ENCODE measurements at regions not wholly inside any gene's neighbourhood (a gene's known extent, or its start where the extent isn't known, plus 50 kb on each side); places are given as distances from the start of the nearest gene placed in this dataset.
A peak's percentile ranks its signal among the peaks of the same experiment; 100 is the strongest.
"Not testable (repeated sequence)": the region's sequence is repeated elsewhere in the genome, so short reads cannot be mapped to it uniquely, and the experiment has no call there.

DNA sequence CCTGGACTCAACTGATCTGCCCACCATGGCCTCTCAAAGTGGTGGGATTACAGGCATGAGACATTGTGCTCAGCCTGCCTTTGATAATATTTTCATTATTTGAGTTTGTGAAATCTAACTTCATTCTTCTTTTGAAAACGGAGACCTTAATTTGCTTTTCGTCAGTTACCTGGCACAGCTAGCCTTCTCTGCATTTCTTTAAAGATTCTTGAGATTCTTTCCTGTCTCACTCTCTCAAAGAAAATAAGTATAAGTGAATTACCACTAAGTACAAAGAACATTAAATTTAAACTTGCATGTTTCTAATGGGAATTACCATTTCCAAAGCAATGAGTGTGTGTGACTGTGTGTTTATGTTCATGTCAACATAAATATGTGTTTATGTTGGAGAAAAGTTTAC lies 187.9 kb downstream of the NFKBIZ start:
- Histone ChIP-seq H4K91ac (ENCODE audit: low read length) (no peak overlapping the region), H3K27me3 (ENCODE audit: control insufficient read depth in 1 of 2, insufficient read depth in 1 of 2, low read length in 2 of 2) (no peaks in the 10 kb centered on the region), H3K9me3 (ENCODE audit: control insufficient read depth, low read length) (no peaks in the 10 kb centered on the region), H2BK5ac (ENCODE audit: low read depth, low read length, poor library complexity, severe bottlenecking) (peak overlapping the region; percentile 8), H3K79me1 (replicated peaks; ENCODE audit: low read length, poor library complexity, severe bottlenecking) (no peaks in the 10 kb centered on the region), H3K18ac (ENCODE audit: low read depth in 1 of 2, low read length in 2 of 2) (peak overlapping the region in 1 of 2 experiments; percentile 33), H2AK5ac (ENCODE audit: low read length, severe bottlenecking) (no peak overlapping the region), H3K4me3 (ENCODE audit: insufficient read depth in 1 of 2, low read depth in 1 of 2, low read length in 2 of 2) (no peak overlapping the region), H3K9ac (ENCODE audit: low read length) (no peak overlapping the region), H3K4me1 (ENCODE audit: control insufficient read depth, insufficient read depth, low read depth, low read length) (no peaks in the 10 kb centered on the region), H3K27ac (ENCODE audit: low read length, poor library complexity, severe bottlenecking) (no peak overlapping the region), H4K8ac (ENCODE audit: low read length) (no peak overlapping the region), H3K4me2 (ENCODE audit: low read length, poor library complexity, severe bottlenecking) (no peak overlapping the region), H2BK15ac (ENCODE audit: low read depth, poor library complexity, severe bottlenecking) (no peak overlapping the region), H3K23ac (ENCODE audit: low read length in 2 of 2) (no peak overlapping the region), H2BK12ac (ENCODE audit: low read length in 2 of 2) (no peak overlapping the region), H2AFZ (ENCODE audit: low read depth, low read length) (no peak overlapping the region), H3K14ac (ENCODE audit: low read length in 2 of 2) (no peak overlapping the region), H3K4ac (ENCODE audit: low read depth in 1 of 2, low read length in 2 of 2) (no peak overlapping the region), H3K36me3 (ENCODE audit: control insufficient read depth in 1 of 2, insufficient read depth in 2 of 2, low read depth in 1 of 2, low read length in 2 of 2) (no peaks in the 10 kb centered on the region), H2BK120ac (ENCODE audit: low read depth, low read length) (peak overlapping the region; percentile 34)
- no CpG with 5 or more reads among the region's 2 CpGs for WGBS
- DNase-seq = peak; percentile 29

DNA sequence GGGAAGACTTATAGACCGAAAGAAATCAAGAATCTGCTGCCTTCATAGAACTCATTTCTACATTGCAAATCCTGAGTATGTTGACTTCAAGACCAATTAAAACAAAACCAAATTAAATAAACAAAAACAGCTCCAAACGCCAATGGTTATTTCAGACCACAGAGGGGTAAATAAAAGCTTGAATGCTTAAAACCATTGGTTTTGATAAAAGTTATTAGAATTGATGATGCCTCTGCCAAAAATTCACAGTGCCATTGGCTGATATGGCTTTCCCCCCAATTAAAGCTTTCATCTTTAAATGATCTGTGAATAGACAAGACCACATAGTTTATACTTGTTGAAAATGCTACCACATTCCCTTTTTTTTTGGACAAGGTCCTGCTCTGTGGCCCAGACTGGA lies 188.5 kb downstream of the NFKBIZ start:
- no peak overlapping the region for H2AFZ ChIP-seq (ENCODE audit: low read depth, low read length)
- H3K4me1 ChIP-seq (ENCODE audit: control insufficient read depth, insufficient read depth, low read depth, low read length) = no peaks in the 10 kb centered on the region
- H3K4me3 ChIP-seq (ENCODE audit: insufficient read depth in 1 of 2, low read depth in 1 of 2, low read length in 2 of 2) = no peak overlapping the region
- no peak overlapping the region for H2BK5ac ChIP-seq (ENCODE audit: low read depth, low read length, poor library complexity, severe bottlenecking)
- H2BK15ac ChIP-seq (ENCODE audit: low read depth, poor library complexity, severe bottlenecking) = no peak overlapping the region
- no peak overlapping the region for H3K18ac ChIP-seq (ENCODE audit: low read depth in 1 of 2, low read length in 2 of 2)
- H4K8ac ChIP-seq (ENCODE audit: low read length) = no peak overlapping the region
- WGBS = 63% methylated on average over 1 of the region's 2 CpGs
- no peak overlapping the region for H2AK5ac ChIP-seq (ENCODE audit: low read length, severe bottlenecking)
- H3K4ac ChIP-seq (ENCODE audit: low read depth in 1 of 2, low read length in 2 of 2) = no peak overlapping the region
- no peaks in the 10 kb centered on the region for H3K36me3 ChIP-seq (ENCODE audit: control insufficient read depth in 1 of 2, insufficient read depth in 2 of 2, low read depth in 1 of 2, low read length in 2 of 2)
- no peak overlapping the region for H3K27ac ChIP-seq (ENCODE audit: low read length, poor library complexity, severe bottlenecking)
- H3K27me3 ChIP-seq (ENCODE audit: control insufficient read depth in 1 of 2, insufficient read depth in 1 of 2, low read length in 2 of 2) = no peaks in the 10 kb centered on the region
- H2BK12ac ChIP-seq (ENCODE audit: low read length in 2 of 2) = no peak overlapping the region
- H3K9me3 ChIP-seq (ENCODE audit: control insufficient read depth, low read length) = no peaks in the 10 kb centered on the region
- H3K9ac ChIP-seq (ENCODE audit: low read length) = no peak overlapping the region
- no peak overlapping the region for H3K23ac ChIP-seq (ENCODE audit: low read length in 2 of 2)
- no peak for DNase-seq
- no peak overlapping the region for H3K14ac ChIP-seq (ENCODE audit: low read length in 2 of 2)
- H2BK120ac ChIP-seq (ENCODE audit: low read depth, low read length) = no peak overlapping the region
- H4K91ac ChIP-seq (ENCODE audit: low read length) = no peak overlapping the region
- H3K4me2 ChIP-seq (ENCODE audit: low read length, poor library complexity, severe bottlenecking) = no peak overlapping the region
- no peaks in the 10 kb centered on the region for H3K79me1 ChIP-seq (replicated peaks; ENCODE audit: low read length, poor library complexity, severe bottlenecking)

DNA sequence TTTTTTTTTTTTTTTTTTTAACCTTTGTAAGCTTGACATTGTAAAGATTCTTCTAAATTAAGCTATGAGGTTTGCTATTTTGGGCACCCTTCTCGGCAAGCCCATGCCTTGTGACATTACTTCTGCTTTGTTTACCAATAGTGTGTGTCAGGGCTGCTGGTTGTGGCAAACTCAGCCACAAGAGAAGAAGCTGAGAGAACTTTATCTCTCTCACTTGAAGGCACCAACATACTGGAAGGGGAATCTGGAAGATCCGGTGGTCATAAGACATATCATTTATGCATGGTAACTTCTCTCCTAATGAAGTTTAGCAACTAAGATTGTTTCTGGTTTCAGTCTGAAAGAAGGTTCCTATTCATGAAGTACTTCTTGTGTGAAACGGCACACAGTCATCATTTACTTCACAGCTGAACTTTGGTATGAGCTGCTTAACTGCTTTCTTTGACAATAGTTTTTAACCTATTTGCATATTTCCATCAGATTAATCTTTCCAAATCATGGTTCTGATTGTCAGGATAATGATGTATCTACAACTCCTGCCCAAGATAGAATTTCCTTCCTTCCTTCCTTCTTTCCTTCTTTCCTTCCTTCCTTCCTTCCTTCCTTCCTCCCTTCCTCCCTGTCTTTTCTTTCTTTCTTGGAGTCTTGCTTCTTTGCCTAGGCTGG lies 189.3 kb downstream of the NFKBIZ start:
- Histone ChIP-seq H2BK5ac (ENCODE audit: low read depth, low read length, poor library complexity, severe bottlenecking) (no peak overlapping the region), H3K4me3 (ENCODE audit: insufficient read depth in 1 of 2, low read depth in 1 of 2, low read length in 2 of 2) (no peak overlapping the region), H3K27ac (ENCODE audit: low read length, poor library complexity, severe bottlenecking) (no peak overlapping the region), H3K4me1 (ENCODE audit: control insufficient read depth, insufficient read depth, low read depth, low read length) (no peaks in the 10 kb centered on the region), H3K14ac (ENCODE audit: low read length in 2 of 2) (no peak overlapping the region), H2BK15ac (ENCODE audit: low read depth, poor library complexity, severe bottlenecking) (no peak overlapping the region), H3K27me3 (ENCODE audit: control insufficient read depth in 1 of 2, insufficient read depth in 1 of 2, low read length in 2 of 2) (no peaks in the 10 kb centered on the region), H2AFZ (ENCODE audit: low read depth, low read length) (no peak overlapping the region), H3K4ac (ENCODE audit: low read depth in 1 of 2, low read length in 2 of 2) (no peak overlapping the region), H2BK120ac (ENCODE audit: low read depth, low read length) (no peak overlapping the region), H3K79me1 (replicated peaks; ENCODE audit: low read length, poor library complexity, severe bottlenecking) (no peaks in the 10 kb centered on the region), H3K23ac (ENCODE audit: low read length in 2 of 2) (no peak overlapping the region), H2BK12ac (ENCODE audit: low read length in 2 of 2) (no peak overlapping the region), H3K36me3 (ENCODE audit: control insufficient read depth in 1 of 2, insufficient read depth in 2 of 2, low read depth in 1 of 2, low read length in 2 of 2) (no peaks in the 10 kb centered on the region), H3K4me2 (ENCODE audit: low read length, poor library complexity, severe bottlenecking) (no peak overlapping the region), H4K8ac (ENCODE audit: low read length) (no peak overlapping the region), H3K9me3 (ENCODE audit: control insufficient read depth, low read length) (no peaks in the 10 kb centered on the region), H4K91ac (ENCODE audit: low read length) (no peak overlapping the region), H3K9ac (ENCODE audit: low read length) (no peak overlapping the region), H3K18ac (ENCODE audit: low read depth in 1 of 2, low read length in 2 of 2) (no peak overlapping the region), H2AK5ac (ENCODE audit: low read length, severe bottlenecking) (no peak overlapping the region)
- 97% methylated on average over 3 of the region's 3 CpGs for WGBS
- DNase-seq = peak; percentile 16

DNA sequence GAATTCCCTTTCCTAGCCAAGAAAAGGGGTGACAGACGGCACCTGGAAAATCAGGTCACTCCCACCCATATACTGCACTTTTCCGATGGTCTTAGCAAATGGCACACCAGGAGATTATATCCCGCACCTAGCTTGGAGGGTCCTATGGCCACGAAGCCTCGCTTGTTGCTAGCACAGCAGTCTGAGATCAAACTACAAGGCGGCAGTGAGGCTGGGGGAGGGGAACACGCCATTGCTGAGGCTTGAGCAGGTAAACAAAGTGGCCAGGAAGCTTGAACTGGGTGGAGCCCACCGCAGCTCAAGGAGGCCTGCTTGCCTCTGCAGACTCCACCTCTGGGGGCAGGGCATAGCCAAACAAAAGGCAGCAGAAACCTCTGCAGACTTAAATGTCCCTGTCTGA lies 190.8 kb downstream of the NFKBIZ start:
- H3K9me3 ChIP-seq (ENCODE audit: control insufficient read depth, low read length); H2BK120ac ChIP-seq (ENCODE audit: low read depth, low read length): not testable (repeated sequence)

More for the DNA sequence above, 190.8 kb downstream of the NFKBIZ start:
- 97% methylated on average over 8 of the region's 8 CpGs for WGBS
- H2BK15ac ChIP-seq (ENCODE audit: low read depth, poor library complexity, severe bottlenecking); H3K27ac ChIP-seq (ENCODE audit: low read length, poor library complexity, severe bottlenecking); H2BK5ac ChIP-seq (ENCODE audit: low read depth, low read length, poor library complexity, severe bottlenecking); H3K36me3 ChIP-seq (ENCODE audit: control insufficient read depth in 1 of 2, insufficient read depth in 2 of 2, low read depth in 1 of 2, low read length in 2 of 2); H3K4me2 ChIP-seq (ENCODE audit: low read length, poor library complexity, severe bottlenecking); H3K4me1 ChIP-seq (ENCODE audit: control insufficient read depth, insufficient read depth, low read depth, low read length); H4K8ac ChIP-seq (ENCODE audit: low read length); H4K91ac ChIP-seq (ENCODE audit: low read length); H2BK12ac ChIP-seq (ENCODE audit: low read length in 2 of 2); H3K18ac ChIP-seq (ENCODE audit: low read depth in 1 of 2, low read length in 2 of 2); H3K14ac ChIP-seq (ENCODE audit: low read length in 2 of 2); H3K27me3 ChIP-seq (ENCODE audit: control insufficient read depth in 1 of 2, insufficient read depth in 1 of 2, low read length in 2 of 2); H3K4me3 ChIP-seq (ENCODE audit: insufficient read depth in 1 of 2, low read depth in 1 of 2, low read length in 2 of 2); DNase-seq; H3K4ac ChIP-seq (ENCODE audit: low read depth in 1 of 2, low read length in 2 of 2); H2AFZ ChIP-seq (ENCODE audit: low read depth, low read length); H3K9ac ChIP-seq (ENCODE audit: low read length); H3K79me1 ChIP-seq (replicated peaks; ENCODE audit: low read length, poor library complexity, severe bottlenecking); H3K23ac ChIP-seq (ENCODE audit: low read length in 2 of 2); H2AK5ac ChIP-seq (ENCODE audit: low read length, severe bottlenecking): not testable (repeated sequence)

Data from mesenchymal stem cell (in vitro differentiated cells and primary cell).